Renal pelvis (tissue), 1 donor: ENCODE measurements at regions not wholly inside any gene's neighbourhood (a gene's known extent, or its start where the extent isn't known, plus 50 kb on each side); places are given as distances from the start of the nearest gene placed in this dataset.

Experiments
- DNase-seq: peaks from one replicate; pipeline ENCODE4 v3.0.0-alpha.2; 2013

- no peak for DNase-seq
Measured at GRCh38 chr12:102596031-102596430, 115.7 kb upstream of the IGF1 start.

GRCh38 chr12:102595315-102595714 lies 115.0 kb upstream of the IGF1 start:
- DNase-seq = no peak

GRCh38 chr12:102593134-102593533 lies 112.8 kb upstream of the IGF1 start:
- DNase-seq = no peak

GRCh38 chr12:102592134-102592533 lies 111.8 kb upstream of the IGF1 start:
- no peak for DNase-seq

- no peak for DNase-seq
Measured at GRCh38 chr12:102573237-102573636, 92.9 kb upstream of the IGF1 start.

- DNase-seq = no peak
Measured at GRCh38 chr12:102571889-102572288, 91.5 kb upstream of the IGF1 start.

- DNase-seq = no peak
Measured at GRCh38 chr12:102570256-102570655, 89.9 kb upstream of the IGF1 start.

GRCh38 chr12:102569803-102570202 lies 89.4 kb upstream of the IGF1 start:
- no peak for DNase-seq

GRCh38 chr12:102568276-102568675 lies 87.9 kb upstream of the IGF1 start:
- DNase-seq = peak; percentile 62

- no peak for DNase-seq
Measured at GRCh38 chr12:102567031-102567985, 86.9 kb upstream of the IGF1 start.

GRCh38 chr12:102565555-102565954 lies 85.2 kb upstream of the IGF1 start:
- no peak for DNase-seq

- no peak for DNase-seq
Measured at GRCh38 chr12:102564026-102564425, 83.7 kb upstream of the IGF1 start.

- no peak for DNase-seq
Measured at GRCh38 chr12:102562836-102563425, 82.6 kb upstream of the IGF1 start.

- no peak for DNase-seq
Measured at GRCh38 chr12:102551186-102551585, 70.8 kb upstream of the IGF1 start.

GRCh38 chr12:102549691-102550090 lies 69.3 kb upstream of the IGF1 start:
- DNase-seq = no peak

- no peak for DNase-seq
Measured at GRCh38 chr12:102548543-102548942, 68.2 kb upstream of the IGF1 start.

GRCh38 chr12:102543494-102544485 lies 63.4 kb upstream of the IGF1 start:
- DNase-seq = no peak

- peak; percentile 37 for DNase-seq
Measured at GRCh38 chr12:102542816-102543440, 62.6 kb upstream of the IGF1 start.

- no peak for DNase-seq
Measured at GRCh38 chr12:102540815-102541385, 60.5 kb upstream of the IGF1 start.

GRCh38 chr12:102539651-102540553 lies 59.5 kb upstream of the IGF1 start:
- no peak for DNase-seq
